Activated CD4-positive, alpha-beta T cell treated with anti-CD3 and anti-CD28 coated beads, Interleukin-2, amount 50 U/mL, for 24 hours (primary cell): ENCODE measurements at regions not wholly inside any gene's neighbourhood (a gene's known extent, or its start where the extent isn't known, plus 50 kb on each side); places are given as distances from the start of the nearest gene placed in this dataset.

Experiments
- DNase-seq, 2 donors: peaks; one replicate each; pipeline ENCODE4 v3.0.0-alpha.2; 2020; ENCODE audit warnings: low read depth in 1 of 2, low spot score in 1 of 2

DNA sequence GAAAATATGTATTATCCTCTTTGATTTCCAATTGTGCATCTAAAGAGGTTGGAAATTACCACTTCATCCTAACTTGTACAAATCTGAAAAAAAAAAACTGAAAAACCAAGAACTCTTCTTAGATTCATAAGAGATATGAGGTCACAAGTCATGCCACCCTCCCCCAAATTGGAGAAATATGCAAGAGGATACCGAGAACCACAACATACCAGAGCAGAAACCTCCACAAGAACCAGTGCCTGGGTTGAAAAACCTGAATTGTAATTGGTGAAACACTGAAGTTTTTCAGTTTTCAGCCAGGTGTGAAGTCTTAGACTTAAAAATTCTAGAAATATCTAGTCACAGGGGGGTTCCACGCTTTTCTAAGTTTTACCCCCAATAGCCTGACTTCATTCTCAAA is 1029.5 kb upstream of the LRRTM1 start:
- DNase-seq: no peak

DNA sequence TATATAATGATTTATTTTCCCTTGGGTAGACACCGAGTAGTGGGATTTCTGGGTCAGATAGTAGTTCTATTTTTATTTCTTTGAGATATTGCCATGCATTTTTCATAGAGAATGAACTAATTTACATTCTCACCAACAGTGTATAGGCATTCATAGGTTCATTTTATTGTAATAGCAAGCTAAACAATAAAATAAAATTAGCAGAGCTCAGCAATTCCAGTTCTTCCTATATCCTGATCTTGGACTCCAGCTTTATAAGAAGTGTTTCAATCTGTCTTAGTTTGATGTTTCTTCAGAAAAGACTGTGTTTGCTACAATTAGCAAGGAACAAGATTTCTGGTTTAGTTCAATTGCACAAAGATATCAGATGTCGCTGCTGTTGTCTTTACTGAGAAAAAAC is 1024.4 kb upstream of the LRRTM1 start:
- DNase-seq: no peak

DNA sequence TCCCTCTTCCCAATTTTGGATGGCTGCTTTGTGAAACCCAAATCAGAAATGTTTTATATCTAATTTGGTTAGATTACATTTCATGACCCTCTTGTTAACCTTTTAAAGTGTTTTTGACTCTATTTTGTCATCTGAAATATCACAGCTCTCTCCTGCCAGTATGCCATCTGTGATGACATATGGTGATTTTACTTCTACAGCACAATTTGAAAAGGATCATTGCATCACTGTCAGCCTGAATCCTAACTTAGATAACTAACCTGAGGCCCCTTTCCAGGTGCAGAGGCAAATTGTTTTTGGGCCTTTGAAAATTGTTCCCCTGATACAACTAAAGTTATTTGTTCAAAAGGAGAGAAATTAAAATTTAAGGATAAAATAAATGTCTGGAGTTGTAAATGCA is 1023.4 kb upstream of the LRRTM1 start:
- no peak for DNase-seq

DNA sequence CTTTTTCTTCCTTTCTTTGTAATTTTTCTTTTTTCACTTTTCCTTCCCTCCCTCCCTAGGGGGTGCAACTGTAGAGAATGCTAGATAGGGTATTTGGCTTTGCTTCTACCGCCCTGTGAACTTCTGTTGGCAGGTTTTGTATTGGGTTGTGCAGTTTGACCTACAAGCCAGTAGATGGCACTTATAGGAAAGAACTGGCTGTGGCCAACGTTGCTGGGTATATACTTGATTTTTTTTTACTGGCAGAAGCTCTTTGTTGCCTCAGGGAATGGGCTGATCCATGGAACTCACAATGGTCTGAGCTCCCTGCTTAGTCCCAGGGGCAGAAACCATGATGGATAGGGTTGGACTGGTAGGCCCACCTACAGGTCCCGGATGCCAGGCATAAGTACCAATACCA is 1019.5 kb upstream of the LRRTM1 start:
- DNase-seq: no peak

DNA sequence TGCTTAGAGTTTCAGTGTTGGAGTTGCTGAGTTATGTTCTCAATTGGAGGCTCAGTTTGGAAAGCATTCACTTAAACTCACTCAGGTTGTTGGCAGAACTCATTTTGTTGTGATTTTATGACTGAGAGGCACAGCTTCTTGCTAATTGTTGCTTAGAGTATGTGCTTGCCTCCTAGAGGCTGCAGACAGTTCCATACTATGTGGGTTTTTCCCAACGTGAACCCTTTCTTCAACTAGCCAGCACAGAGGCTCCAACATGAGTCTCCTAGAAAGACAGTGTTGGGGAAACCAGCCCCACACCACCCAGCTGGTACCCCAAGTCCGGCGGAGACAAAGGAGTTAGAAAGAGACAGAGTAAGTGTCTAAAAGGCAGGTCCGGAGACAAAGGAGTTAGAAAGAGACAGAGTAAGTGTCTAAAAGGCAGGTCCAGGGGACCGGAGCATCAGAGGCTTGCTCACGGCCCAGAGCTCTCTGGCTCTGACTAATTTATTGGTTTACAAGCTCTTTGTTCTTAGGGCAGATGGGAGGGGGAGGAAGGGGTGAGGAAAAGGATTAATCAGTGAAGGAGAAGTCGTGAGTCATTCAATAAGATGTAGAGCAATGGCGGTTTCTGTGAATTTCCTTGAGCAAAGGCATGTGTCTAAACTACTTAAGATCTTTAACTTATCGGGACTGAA is 999.7 kb upstream of the LRRTM1 start:
- no peak for DNase-seq

DNA sequence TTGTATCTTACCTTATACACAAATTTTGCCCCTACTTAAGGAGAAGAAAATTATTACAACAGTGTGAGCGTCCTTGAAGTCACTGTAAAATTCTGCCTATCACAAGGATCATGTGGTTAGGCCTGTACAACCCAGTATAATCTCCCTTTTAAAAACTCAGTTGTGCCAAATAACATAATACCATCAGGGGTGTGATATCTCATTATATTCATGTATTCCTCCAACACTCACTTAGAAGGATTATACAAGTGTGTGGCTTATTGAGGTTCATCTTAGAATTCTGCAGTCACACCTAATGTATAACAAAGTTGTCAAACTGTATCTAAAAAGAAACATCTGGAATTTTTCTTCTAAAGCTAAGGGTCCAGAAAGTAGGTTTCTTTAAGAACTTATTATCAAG is 998.8 kb upstream of the LRRTM1 start:
- DNase-seq: no peak

DNA sequence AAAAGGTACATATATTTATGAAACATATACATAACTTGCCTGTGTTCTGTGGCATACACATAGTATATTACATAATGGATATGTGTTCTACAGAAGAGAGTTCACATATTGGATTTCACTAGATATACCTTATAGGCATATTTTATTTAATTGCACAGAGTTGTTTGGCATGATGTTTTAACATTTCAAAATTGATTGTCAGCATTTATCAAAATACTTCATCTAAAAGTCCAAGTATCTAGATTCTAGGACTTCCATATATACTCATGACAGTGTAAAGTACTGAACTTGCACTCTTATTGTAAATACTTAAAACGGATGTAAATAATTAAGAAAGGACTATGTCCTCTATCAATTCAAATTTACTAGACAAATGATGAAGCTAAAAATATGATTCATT is 995.3 kb upstream of the LRRTM1 start:
- DNase-seq: no peak

DNA sequence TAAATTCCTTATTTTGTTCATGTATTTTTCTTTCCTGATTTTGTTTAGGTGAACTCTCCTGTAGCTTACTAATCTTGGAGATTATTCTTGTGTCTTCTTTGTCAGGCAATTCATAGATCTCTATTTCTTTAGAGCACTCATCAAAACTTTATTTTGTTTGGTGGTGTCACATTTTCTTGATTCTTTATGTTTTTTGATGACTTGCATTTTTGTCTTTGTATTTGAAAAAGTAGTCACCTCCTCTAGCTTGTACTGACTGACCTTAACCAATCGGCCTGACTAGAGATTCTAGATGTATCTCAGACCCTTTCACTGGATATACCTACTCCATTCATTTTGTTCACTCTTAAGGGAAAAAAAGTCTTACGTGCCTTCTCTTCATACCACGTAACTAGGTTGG is 986.3 kb upstream of the LRRTM1 start:
- no peak for DNase-seq

DNA sequence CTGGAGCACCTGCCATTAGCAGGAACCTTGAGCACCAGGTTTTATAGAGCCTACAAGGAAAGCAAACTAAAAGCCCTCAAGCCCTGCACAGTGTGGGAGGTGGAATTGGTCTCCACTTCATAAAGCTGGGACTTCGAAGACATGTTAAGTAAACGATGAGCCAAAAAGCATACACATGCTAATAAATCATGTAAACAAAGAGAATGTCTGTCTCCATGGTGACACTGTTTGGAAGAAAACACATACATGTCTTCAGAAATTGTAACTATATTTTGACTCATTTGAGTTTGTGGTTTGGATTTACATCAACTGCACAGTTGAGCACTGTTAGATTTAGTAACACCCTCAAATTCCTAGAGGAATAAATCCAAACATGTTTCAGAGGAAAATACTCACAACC is 978.5 kb upstream of the LRRTM1 start:
- DNase-seq: no peak

DNA sequence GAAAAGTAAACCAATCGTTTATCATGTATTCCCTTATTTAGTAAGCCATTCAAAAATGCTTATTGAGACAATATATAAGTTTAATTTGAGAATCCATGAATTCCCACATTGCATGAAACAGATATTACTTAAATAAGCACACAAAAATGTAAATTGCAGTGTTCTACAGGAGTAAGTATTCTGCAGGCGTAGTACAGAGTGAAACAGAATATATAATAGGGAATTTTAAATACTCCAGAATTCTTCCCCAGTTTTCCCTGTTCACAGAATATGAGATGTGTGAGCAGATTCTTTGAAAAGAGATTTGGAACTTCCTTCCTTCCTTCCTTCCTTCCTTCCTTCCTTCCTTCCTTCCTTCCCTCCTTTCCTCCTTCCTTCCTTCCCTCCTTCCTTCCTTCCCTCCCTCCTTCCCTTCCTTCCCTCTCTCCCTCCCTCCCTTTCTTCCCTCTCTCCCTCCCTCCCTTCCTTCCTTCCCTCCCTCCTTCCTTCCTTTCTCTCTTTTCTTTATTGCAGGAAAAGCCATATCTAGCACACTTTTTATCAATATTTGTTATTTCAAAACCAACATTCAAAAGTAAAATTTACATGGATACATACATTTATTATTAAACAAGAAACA is 977.7 kb upstream of the LRRTM1 start:
- DNase-seq: no peak

DNA sequence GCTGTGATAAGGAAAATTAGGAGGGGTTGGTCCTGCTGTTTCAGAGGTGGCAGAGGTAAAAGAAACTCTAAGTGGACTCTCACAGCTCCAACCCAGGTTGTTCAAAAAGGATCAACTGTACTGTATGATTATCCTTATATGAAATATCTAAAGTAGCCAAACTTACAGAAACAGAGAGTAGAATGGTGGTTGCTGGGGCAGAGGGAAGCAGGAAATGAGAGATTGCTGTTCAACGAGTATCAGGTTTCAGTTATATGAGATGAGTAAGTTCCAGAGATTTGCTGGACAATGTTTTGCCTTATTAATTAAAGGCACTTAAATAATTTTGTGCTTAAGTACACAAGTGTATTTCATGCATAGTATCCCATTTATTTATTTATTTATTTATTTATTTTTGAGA is 972.0 kb upstream of the LRRTM1 start:
- no peak for DNase-seq

DNA sequence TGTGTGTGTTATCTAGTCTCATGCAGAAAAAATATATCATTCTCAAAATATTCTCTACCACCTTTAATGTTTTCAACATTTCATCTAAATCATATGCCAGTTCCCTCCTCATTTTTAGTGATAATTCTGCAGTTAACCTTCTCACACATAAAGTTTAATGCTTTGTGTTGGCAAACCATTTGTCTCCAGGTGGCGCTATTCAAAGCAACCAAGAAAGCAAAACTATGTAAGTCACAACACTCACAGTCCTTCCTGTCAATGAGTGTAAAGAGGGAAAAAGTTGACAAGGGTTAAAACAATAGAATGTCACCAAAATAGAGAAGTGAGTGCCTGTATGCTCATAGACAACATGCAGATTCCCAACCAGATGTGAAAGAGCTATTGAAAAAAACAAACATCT is 961.6 kb upstream of the LRRTM1 start:
- DNase-seq: no peak

DNA sequence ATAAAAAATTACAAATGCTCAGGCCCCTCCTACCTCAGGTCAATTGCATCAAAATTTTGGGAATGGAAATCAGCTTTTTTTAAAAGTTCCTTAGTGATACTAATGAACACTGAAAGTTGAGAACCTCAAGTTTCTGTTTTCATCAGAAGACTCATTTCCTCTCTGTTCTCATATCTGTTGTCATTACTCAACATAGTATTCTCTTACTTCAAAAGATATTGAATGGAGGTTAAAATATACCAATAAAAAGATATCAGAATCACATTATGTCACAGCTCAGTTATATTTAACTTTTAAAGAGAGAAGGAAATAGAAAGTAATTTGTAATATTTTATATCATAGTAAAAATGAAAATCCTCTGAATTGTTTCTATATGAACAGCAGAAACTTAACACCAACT is 959.4 kb upstream of the LRRTM1 start:
- no peak for DNase-seq

DNA sequence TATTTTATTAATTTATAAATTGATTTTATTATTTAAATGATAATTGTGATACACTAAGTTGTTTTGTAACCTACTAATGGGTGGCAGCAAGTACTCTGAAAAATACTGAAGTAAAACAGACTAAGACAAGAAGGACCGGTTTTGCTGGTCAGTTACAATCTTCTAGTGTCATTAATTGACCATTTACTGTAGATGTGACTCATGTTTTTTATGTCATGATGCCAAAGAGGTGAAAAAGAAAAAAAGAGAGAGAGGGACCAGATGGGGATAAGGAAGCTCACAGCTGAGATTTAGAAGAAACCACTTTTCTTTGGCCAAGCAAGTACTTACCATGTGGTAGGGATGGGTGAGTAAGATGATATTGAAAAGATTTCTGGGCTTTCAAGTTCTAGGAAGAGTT is 955.8 kb upstream of the LRRTM1 start:
- no peak for DNase-seq

DNA sequence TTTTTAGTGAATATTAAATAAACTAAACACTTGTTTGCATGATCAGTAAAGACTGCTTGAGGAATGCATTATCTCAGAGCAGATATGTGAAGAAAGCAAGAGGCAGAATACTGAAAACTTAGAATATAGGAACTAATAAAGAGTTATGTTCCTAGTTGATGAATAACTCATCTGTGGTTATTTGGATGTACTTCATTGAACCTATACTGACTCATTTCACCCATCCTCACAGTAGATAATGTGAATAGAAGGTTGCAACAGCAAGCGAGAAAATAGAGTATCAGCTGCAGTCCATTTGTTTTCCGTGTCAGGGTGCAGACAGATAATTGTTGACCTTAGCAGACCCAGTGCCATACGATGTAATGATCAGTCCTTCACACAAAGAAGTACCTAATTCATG is 945.7 kb upstream of the LRRTM1 start:
- no peak for DNase-seq

DNA sequence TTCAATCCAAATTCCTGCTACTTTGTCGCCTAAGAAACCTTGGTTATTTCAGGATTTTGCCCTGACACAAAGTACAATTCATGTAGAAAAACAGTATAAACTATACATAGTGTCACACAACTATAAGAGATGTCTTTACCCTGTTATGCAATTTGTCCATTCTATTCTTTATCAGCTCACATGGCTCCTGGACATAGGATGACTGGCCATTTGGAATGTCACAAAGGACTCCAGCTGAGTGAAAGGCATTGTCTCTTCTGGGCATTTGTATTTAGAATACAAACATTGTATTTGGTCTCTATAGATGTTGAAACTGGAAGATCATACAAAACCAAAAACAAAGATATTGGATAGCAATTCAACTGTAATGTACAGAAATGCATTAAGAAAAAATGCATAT is 944.6 kb upstream of the LRRTM1 start:
- DNase-seq: no peak

DNA sequence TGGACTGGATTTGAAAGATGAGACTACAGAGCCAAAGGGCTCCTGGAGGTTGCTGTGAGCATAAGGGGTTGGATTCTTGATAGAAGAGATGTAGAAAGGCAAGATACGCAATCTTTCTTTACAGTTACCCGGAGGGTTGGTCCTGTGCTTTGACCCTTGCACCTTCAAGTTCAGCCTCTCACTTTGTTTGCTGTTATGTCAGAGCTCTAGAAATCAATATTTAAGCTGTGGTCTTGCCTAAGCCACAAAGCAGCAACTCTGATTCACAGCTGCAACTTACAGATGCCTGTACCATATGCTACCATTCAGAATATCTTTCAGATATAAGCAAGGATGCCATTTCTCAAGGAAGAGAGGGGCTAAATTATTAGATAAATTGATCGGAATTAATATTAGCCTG is 943.1 kb upstream of the LRRTM1 start:
- DNase-seq: no peak

DNA sequence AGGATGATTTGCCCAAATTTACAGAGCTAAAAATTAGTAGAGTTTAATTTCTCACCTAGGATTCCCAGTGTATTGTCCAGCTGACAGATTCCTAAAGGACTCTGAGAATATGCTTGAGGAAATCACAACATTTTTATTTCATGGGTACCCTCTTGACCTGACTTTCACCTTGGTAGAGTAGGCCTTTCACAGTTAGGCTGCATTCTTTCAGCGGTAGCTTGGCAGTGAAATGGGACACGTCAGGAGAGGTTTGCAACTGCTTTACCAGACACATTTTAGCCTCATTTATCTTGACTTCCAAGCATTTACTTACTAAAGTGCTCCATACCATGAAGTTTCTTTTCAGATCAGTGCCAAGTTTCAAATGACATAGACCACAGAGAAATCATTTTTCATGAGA is 937.9 kb upstream of the LRRTM1 start:
- DNase-seq: no peak

DNA sequence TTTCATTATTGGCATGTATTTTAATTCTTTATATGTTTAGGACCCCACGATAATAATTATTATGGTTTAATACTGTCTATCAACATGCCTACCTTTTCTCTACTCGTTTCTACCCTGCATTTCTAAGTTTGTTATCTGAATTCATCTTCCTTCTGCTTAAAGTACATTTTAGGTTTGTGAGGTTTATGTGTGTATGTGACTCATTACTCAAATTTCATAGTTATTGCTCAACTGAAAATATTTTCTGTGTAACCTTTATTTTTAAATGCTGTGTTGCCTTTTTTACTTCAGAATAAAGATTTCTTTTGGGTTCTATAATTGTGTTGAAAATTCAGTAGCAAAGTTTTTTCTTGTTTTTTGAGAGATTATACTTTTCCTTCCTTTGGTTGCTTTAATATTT is 933.9 kb upstream of the LRRTM1 start:
- no peak for DNase-seq

DNA sequence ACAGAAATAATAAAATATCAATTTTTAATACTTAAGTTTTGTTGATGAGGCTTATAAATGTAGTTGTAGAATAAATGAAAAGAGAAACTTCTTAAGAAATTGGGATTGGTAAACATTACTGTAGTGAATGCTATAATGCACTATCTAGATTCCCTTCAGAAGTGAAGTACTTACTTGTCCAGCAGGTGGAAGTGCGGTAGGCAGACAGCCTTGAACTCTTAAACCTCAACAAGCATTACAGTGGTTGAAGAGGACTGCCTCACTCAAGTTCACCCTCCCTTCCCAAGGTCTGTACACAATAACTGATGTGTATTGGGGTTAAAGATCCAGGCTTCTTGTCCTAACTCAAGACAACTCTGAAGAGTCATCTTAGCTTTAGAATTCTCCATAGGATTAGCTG is 931.0 kb upstream of the LRRTM1 start:
- DNase-seq: no peak

DNA sequence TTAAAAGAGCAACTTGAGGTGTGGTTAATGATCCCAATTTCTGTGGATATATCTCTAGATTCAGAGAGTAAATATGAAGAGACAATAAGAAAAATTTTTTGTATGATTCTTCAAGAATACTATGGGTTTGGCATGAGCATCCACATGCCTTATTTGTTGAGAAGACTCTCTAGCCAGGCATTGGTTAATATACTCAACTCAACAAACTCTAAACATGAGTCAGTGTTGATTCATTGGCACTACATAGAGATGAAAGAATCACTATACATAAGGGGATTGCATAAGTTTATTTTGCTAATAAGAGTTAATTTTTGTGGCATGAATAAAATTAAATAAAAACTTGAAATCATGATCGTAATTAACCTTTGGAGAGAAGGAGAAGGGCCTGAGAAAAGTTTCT is 930.2 kb upstream of the LRRTM1 start:
- DNase-seq: no peak

DNA sequence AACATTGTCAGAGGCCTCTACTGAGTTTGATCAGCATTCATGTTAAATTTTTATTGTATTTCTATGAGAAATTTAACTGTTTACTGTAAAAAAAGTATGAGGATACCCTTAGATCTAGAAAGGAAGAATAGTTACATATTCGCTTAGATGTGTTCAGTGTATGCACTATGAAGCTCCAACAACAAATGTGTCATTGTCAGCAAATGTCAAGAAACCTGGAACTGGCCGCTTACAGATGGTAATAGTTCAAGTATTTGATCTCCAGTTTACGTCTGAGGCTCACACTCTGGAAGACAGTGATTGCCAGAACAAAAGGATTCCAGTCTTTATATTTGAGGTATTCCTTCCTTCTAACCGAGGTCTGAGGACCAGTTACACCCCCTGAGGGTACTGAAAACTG is 921.2 kb upstream of the LRRTM1 start:
- no peak for DNase-seq

DNA sequence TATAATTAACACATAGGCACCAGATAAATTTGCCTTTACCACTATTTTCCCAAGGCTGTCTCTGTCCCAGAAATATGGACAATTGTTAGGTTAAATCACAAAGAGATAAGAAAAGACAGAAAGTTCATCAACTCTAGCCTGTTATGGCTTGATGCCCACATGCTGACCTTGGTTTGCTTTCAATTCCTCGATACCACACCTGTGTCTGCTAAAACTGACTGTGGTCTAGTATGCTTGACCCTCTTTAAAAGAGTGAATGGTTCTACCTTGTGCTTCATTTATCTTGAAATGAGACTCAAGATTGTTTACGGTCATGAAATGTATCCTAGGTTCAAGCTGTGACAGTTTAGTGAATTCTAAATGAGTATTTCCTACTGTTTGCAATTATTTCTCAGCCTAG is 909.0 kb upstream of the LRRTM1 start:
- DNase-seq: no peak
